ENCODE measurements at regions not wholly inside any gene's neighbourhood (a gene's known extent, or its start where the extent isn't known, plus 50 kb on each side); places are given as distances from the start of the nearest gene placed in this dataset.
A peak's percentile ranks its signal among the peaks of the same experiment; 100 is the strongest.
"Not testable (repeated sequence)": the region's sequence is repeated elsewhere in the genome, so short reads cannot be mapped to it uniquely, and the experiment has no call there.

DNA sequence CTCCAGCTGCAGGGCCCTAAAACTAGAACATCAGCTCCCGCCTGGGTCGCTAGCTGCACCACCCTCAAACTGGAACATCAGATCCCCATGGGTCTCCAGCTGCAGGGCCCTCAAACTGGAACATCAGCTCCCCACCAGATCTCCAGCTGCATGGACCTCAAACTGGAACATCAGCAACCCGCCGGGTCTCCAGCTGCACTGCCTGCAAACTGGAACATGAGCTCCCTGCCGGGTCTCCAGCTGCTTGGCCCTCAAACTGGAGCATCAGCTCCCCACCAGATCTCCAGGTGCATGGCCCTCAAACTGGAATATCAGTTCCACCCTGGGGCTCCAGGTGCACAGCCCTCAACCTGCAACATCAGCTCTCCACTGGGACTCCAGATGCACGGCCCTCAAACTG, 82.7 kb downstream of the TFRC start:
- H3K4me1 ChIP-seq (ENCODE audit: insufficient read depth); H2AFZ ChIP-seq; H3K27ac ChIP-seq (ENCODE audit: low read depth); H3K4me3 Mint-ChIP-seq; H3K4me3 ChIP-seq; H3K36me3 Mint-ChIP-seq (ENCODE audit: low read depth); ATAC-seq; H3F3A ChIP-seq (replicated peaks; ENCODE audit: low read depth); H3K4me1 Mint-ChIP-seq; H3K27me3 ChIP-seq (ENCODE audit: insufficient read depth); DNase-seq (ENCODE audit: low spot score); H3K27ac Mint-ChIP-seq; H3K79me2 ChIP-seq (replicated peaks; ENCODE audit: insufficient read depth); H3K9me2 ChIP-seq (ENCODE audit: insufficient read depth); H3K36me3 ChIP-seq (ENCODE audit: insufficient read depth); H4K20me1 ChIP-seq (replicated peaks; ENCODE audit: insufficient read depth); H3K4me2 ChIP-seq: not testable (repeated sequence)
- H3K27me3 Mint-ChIP-seq (ENCODE audit: insufficient read depth, low read depth, poor library complexity), result peaks cover 14% of the 10 kb centered on the region
- H3K9me3 Mint-ChIP-seq, result peaks cover 22% of the 10 kb centered on the region

DNA sequence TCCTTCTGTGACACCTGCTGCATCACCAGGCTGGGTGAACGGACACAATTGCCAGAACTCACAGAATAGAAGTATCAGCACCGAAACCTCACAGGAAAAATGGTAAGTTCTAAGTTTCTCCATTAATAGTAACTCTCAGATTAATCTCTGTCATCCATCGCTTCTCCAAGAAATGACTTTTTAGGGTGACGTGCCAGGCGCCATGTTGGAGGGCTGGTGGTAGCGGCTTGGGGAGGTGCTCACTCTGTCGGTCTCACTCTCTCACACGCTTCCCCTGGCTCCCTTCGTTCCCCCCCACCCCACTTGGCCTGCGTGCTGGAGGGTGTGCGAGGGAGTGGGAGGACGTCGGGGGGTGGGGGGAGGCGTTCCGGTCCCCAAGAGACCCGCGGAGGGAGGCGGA, 85.6 kb downstream of the TFRC start:
- not testable (repeated sequence) for H4K20me1 ChIP-seq (replicated peaks; ENCODE audit: insufficient read depth); H3K36me3 ChIP-seq (ENCODE audit: insufficient read depth); H2AFZ ChIP-seq; H3K4me1 ChIP-seq (ENCODE audit: insufficient read depth); DNase-seq (ENCODE audit: low spot score); H3K9me2 ChIP-seq (ENCODE audit: insufficient read depth); H3K4me3 Mint-ChIP-seq; H3K4me2 ChIP-seq; H3K27me3 ChIP-seq (ENCODE audit: insufficient read depth); H3K4me3 ChIP-seq; ATAC-seq; H3K27ac ChIP-seq (ENCODE audit: low read depth); H3K27ac Mint-ChIP-seq; H3K4me1 Mint-ChIP-seq; H3K79me2 ChIP-seq (replicated peaks; ENCODE audit: insufficient read depth); H3K36me3 Mint-ChIP-seq (ENCODE audit: low read depth); H3F3A ChIP-seq (replicated peaks; ENCODE audit: low read depth)
- H3K9me3 Mint-ChIP-seq, result peaks cover 22% of the 10 kb centered on the region
- peaks cover 12% of the 10 kb centered on the region for H3K27me3 Mint-ChIP-seq (ENCODE audit: insufficient read depth, low read depth, poor library complexity)

DNA sequence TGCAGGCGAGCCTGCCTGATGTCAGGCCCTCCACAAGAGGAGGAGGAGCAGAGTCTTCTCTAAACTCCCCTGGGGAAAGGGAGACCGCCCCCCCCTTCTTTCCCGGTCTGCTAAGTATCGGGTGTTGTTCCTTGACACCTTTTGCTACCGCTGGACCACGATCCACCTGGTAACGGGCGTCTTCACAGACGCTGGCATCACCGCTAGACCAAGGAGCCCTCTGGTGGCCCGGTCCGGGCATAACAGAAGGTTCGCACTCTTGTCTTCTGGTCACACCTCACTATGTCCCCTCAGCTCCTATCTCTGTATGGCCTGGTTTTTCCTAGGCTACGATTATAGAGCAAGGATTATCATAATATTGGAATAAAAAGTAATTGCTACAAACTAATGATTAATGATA, 86.0 kb upstream of the TNK2 start:
- H3K27ac ChIP-seq (ENCODE audit: low read depth); ATAC-seq; H3K4me1 ChIP-seq (ENCODE audit: insufficient read depth); H3K4me3 Mint-ChIP-seq; H3K4me1 Mint-ChIP-seq; H3F3A ChIP-seq (replicated peaks; ENCODE audit: low read depth); H4K20me1 ChIP-seq (replicated peaks; ENCODE audit: insufficient read depth); H3K9me3 Mint-ChIP-seq; H3K27me3 ChIP-seq (ENCODE audit: insufficient read depth); H3K4me2 ChIP-seq; H3K4me3 ChIP-seq; H3K9me2 ChIP-seq (ENCODE audit: insufficient read depth); H2AFZ ChIP-seq; H3K79me2 ChIP-seq (replicated peaks; ENCODE audit: insufficient read depth); H3K27ac Mint-ChIP-seq; H3K36me3 ChIP-seq (ENCODE audit: insufficient read depth); H3K36me3 Mint-ChIP-seq (ENCODE audit: low read depth); H3K27me3 Mint-ChIP-seq (ENCODE audit: insufficient read depth, low read depth, poor library complexity): not testable (repeated sequence)
- peak; percentile 67 for DNase-seq (ENCODE audit: low spot score)
- TF ChIP-seq, protein P1, sequence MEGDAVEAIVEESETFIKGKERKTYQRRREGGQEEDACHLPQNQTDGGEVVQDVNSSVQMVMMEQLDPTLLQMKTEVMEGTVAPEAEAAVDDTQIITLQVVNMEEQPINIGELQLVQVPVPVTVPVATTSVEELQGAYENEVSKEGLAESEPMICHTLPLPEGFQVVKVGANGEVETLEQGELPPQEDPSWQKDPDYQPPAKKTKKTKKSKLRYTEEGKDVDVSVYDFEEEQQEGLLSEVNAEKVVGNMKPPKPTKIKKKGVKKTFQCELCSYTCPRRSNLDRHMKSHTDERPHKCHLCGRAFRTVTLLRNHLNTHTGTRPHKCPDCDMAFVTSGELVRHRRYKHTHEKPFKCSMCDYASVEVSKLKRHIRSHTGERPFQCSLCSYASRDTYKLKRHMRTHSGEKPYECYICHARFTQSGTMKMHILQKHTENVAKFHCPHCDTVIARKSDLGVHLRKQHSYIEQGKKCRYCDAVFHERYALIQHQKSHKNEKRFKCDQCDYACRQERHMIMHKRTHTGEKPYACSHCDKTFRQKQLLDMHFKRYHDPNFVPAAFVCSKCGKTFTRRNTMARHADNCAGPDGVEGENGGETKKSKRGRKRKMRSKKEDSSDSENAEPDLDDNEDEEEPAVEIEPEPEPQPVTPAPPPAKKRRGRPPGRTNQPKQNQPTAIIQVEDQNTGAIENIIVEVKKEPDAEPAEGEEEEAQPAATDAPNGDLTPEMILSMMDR (conservative IDR thresholded peaks at IDR 0.05; ENCODE audit: low read depth in 2 of 2), result peak; percentile 34 to 62

DNA sequence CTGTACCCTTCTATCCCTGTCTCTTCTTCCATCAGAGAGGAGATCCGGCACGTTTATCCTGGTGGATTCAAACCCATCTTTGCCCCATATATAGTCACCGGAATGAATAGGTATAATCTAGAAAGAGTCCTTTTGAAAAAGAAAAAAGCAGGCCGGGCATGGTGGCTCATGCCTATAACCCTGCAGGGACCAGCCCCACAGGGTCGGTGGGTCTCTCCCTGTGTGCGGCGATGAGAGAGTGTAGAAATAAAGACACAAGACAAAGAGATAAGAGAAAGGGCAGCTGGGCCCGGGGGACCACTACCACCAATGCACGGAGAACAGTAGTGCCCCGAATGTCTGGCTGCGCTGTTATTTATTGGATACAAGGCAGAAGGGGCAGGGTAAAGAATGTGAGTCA, 85.3 kb upstream of the TNK2 start:
- not testable (repeated sequence) for H3K27ac Mint-ChIP-seq

DNA sequence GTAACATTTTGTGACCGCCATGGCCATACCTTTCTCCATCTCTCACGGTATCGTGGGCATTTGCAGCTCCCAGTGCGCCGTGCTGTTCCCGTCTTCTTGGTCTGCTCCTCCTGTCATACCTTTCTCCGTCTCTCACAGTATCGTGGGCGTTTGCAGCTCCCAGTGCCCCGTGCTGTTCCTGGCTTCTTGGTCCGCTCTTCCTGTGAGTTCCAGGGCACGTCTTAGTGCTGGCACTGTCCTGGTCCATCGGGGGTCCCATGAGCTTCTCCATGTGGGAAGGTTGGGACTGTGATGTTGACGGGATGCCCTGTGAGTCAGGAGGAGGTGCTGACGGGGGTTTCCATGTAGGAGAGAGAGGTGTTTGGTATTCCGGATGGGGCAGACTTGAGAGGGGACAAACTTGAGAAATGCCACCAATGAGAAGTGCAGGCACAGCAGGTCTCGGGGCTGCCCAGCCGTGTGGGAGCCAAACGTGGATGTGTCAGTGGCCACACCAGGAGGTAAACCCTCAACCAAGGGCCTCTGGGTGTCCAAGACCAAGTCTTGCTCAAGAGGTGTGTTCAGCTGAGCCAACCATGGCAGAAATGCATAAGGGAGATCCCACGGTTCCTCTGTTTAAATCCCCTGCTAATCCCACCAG, 84.7 kb upstream of the TNK2 start:
- H3K4me3 ChIP-seq; H3K27me3 ChIP-seq (ENCODE audit: insufficient read depth); H3K36me3 Mint-ChIP-seq (ENCODE audit: low read depth); H4K20me1 ChIP-seq (replicated peaks; ENCODE audit: insufficient read depth); H3K4me1 ChIP-seq (ENCODE audit: insufficient read depth); H3K27me3 Mint-ChIP-seq (ENCODE audit: insufficient read depth, low read depth, poor library complexity); ATAC-seq; H3K4me2 ChIP-seq; H2AFZ ChIP-seq; H3K36me3 ChIP-seq (ENCODE audit: insufficient read depth); H3K4me1 Mint-ChIP-seq; H3K4me3 Mint-ChIP-seq; DNase-seq (ENCODE audit: low spot score); H3K27ac ChIP-seq (ENCODE audit: low read depth); H3F3A ChIP-seq (replicated peaks; ENCODE audit: low read depth); H3K79me2 ChIP-seq (replicated peaks; ENCODE audit: insufficient read depth); H3K9me3 Mint-ChIP-seq; H3K27ac Mint-ChIP-seq; H3K9me2 ChIP-seq (ENCODE audit: insufficient read depth): not testable (repeated sequence)

More for the DNA sequence above, 85.3 kb upstream of the TNK2 start:
- not testable (repeated sequence) for H3K4me1 Mint-ChIP-seq; H2AFZ ChIP-seq; H3K4me3 Mint-ChIP-seq; H3K79me2 ChIP-seq (replicated peaks; ENCODE audit: insufficient read depth); H3K9me2 ChIP-seq (ENCODE audit: insufficient read depth); H3K9me3 Mint-ChIP-seq; H4K20me1 ChIP-seq (replicated peaks; ENCODE audit: insufficient read depth); H3K27me3 ChIP-seq (ENCODE audit: insufficient read depth); H3K27me3 Mint-ChIP-seq (ENCODE audit: insufficient read depth, low read depth, poor library complexity); H3K4me2 ChIP-seq; DNase-seq (ENCODE audit: low spot score); H3K27ac ChIP-seq (ENCODE audit: low read depth); H3F3A ChIP-seq (replicated peaks; ENCODE audit: low read depth); H3K4me3 ChIP-seq; H3K36me3 ChIP-seq (ENCODE audit: insufficient read depth); H3K36me3 Mint-ChIP-seq (ENCODE audit: low read depth); ATAC-seq; H3K4me1 ChIP-seq (ENCODE audit: insufficient read depth)

DNA sequence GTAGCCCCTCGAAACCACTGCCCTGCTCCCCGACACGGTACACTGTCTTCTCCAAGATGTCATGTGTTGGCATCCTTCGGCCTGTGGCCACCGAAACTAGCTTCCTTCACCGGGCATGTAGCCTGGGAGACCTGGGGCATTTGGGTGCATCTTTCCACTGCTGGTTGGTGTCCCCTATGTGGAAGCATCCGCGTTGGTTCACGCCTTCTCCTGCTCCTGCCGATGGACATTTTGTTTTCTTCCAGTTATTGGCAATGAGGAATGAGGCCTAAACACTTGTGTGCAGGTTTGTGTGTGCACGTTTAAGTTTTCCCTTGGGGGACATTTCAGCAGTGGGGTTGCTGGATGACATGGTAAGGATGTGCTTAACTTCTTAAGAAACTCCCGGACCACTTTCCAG, 83.6 kb upstream of the TNK2 start:
- H3K4me1 Mint-ChIP-seq; H3K36me3 ChIP-seq (ENCODE audit: insufficient read depth); H3K4me3 Mint-ChIP-seq; H3K79me2 ChIP-seq (replicated peaks; ENCODE audit: insufficient read depth); H3K27me3 ChIP-seq (ENCODE audit: insufficient read depth); H3F3A ChIP-seq (replicated peaks; ENCODE audit: low read depth); ATAC-seq; H3K36me3 Mint-ChIP-seq (ENCODE audit: low read depth); DNase-seq (ENCODE audit: low spot score); H3K4me1 ChIP-seq (ENCODE audit: insufficient read depth); H3K9me2 ChIP-seq (ENCODE audit: insufficient read depth); H3K27ac Mint-ChIP-seq; H3K4me3 ChIP-seq; H3K9me3 Mint-ChIP-seq; H2AFZ ChIP-seq; H3K27ac ChIP-seq (ENCODE audit: low read depth); H3K27me3 Mint-ChIP-seq (ENCODE audit: insufficient read depth, low read depth, poor library complexity); H3K4me2 ChIP-seq; H4K20me1 ChIP-seq (replicated peaks; ENCODE audit: insufficient read depth): not testable (repeated sequence)

All from GM23338 (cell line).